ENCODE measurements at regions not wholly inside any gene's neighbourhood (a gene's known extent, or its start where the extent isn't known, plus 50 kb on each side); places are given as distances from the start of the nearest gene placed in this dataset.

GRCh38 chr21:29481081-29481480 lies 182.4 kb downstream of the BACH1 start:
- no peak overlapping the region for H3K27ac Mint-ChIP-seq
- Histone ChIP-seq H4K8ac (replicated peaks; ENCODE audit: insufficient read length, low read depth, low read length) (no peak overlapping the region), H2AK5ac (ENCODE audit: insufficient read length, low read length) (no peak overlapping the region), H4K5ac (ENCODE audit: insufficient read length, low read depth, low read length) (no peak overlapping the region), H3K4me1 (ENCODE audit: insufficient read depth, low read length) (no peaks in the 10 kb centered on the region), H3K27me3 (ENCODE audit: insufficient read depth, low read length) (no peaks in the 10 kb centered on the region), H2BK120ac (ENCODE audit: low read depth, low read length, poor library complexity, severe bottlenecking) (no peak overlapping the region), H3K79me2 (ENCODE audit: insufficient read depth, low read length) (no peaks in the 10 kb centered on the region), H3K18ac (ENCODE audit: insufficient read length, low read depth, low read length) (no peak overlapping the region), H3K14ac (ENCODE audit: insufficient read depth, low read length) (no peak overlapping the region), H4K91ac (ENCODE audit: insufficient read length, low read depth, low read length) (no peak overlapping the region), H4K20me1 (ENCODE audit: control insufficient read depth, insufficient read depth, insufficient read length) (no peaks in the 10 kb centered on the region), H3K23ac (ENCODE audit: insufficient read length, low read depth, low read length) (no peak overlapping the region), H2BK20ac (ENCODE audit: low read depth, low read length, poor library complexity, severe bottlenecking) (no peak overlapping the region), H3K79me1 (ENCODE audit: insufficient read depth, low read depth, low read length, poor library complexity, severe bottlenecking) (no peaks in the 10 kb centered on the region), H3K27ac (ENCODE audit: insufficient read length, low read depth, low read length) (no peak overlapping the region), H3K9ac (ENCODE audit: extremely low read depth, insufficient read length, low read length) (no peak overlapping the region), H3K9me3 (ENCODE audit: control insufficient read depth, low read depth, low read length) (no peaks in the 10 kb centered on the region), H3K56ac (ENCODE audit: insufficient read length, low read depth, low read length) (no peak overlapping the region), H3T11ph (ENCODE audit: low read length) (no peak overlapping the region), H2BK12ac (ENCODE audit: insufficient read length, low read depth, low read length) (no peak overlapping the region), H2AFZ (ENCODE audit: low read length) (no peak overlapping the region), H3K4ac (ENCODE audit: low read depth, low read length) (no peak overlapping the region), H2BK5ac (ENCODE audit: insufficient read length, low read length) (no peak overlapping the region), H3K4me2 (ENCODE audit: insufficient read depth, insufficient read length, low read length) (no peak overlapping the region), H2BK15ac (ENCODE audit: low read depth, low read length) (no peak overlapping the region), H3K23me2 (ENCODE audit: insufficient read length, low read depth, low read length, poor library complexity, severe bottlenecking) (no peaks in the 10 kb centered on the region)
- peaks cover 4 to 5% of the 10 kb centered on the region in 2 experiments for H3K4me1 Mint-ChIP-seq
- no CpG with 5 or more reads among the region's 5 CpGs for WGBS (ENCODE audit: extremely low coverage, insufficient read length, low lambda C conversion rate)
- no peak for TF ChIP-seq CTCF (conservative IDR thresholded peaks at IDR 0.05)
- peaks cover 0 to 5% (median 4%) of the 10 kb centered on the region in 3 experiments; a peak in 4 of 7 replicates for H3K36me3 Mint-ChIP-seq (ENCODE audit: insufficient read depth in 1 of 3, low read depth in 3 of 3)
- H3K27me3 Mint-ChIP-seq (ENCODE audit: low read depth): 0 out of 2 replicates have a peak, but pooled peaks cover 2% of the 10 kb centered on the region
- H3K4me3 Mint-ChIP-seq: no peak overlapping the region
- no peak for DNase-seq
- H3K9me3 Mint-ChIP-seq: peaks cover 0 to 10% of the 10 kb centered on the region in 2 experiments; a peak in 2 of 5 replicates
